ENCODE measurements at regions not wholly inside any gene's neighbourhood (a gene's known extent, or its start where the extent isn't known, plus 50 kb on each side); places are given as distances from the start of the nearest gene placed in this dataset.

DNA sequence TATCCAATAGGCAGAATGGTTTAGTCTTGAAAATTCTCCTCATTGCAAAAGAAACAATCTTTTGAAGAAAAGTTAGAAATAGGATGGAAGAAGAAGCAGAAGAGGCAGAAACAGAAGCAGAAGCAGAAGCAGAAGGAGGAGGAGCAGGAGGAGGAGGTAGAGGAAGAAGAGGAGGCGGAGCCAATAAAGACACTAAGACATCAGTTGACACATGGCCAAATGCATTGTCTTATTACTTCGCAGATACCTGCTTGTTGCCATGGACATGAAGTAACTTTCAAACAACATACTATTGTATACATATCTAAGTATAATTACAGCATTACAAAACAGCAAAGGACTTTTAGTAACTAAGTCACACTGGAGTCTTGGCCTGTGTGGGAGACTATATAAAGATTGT is 606.3 kb downstream of the METTL4 start:
- TF ChIP-seq CTCF (IDR thresholded peaks at IDR 0.05) (no peak), POLR2A (IDR thresholded peaks at IDR 0.05) (no peak), POLR2AphosphoS5 (IDR thresholded peaks at IDR 0.05) (no peak)

All from stomach (tissue), 4 donors.